Parathyroid adenoma (tissue), 2 donors: ENCODE measurements at regions not wholly inside any gene's neighbourhood (a gene's known extent, or its start where the extent isn't known, plus 50 kb on each side); places are given as distances from the start of the nearest gene placed in this dataset.

Experiments
- H2AFZ ChIP-seq: fragments of 300-600 bp; sonication (generic); one replicate; pipeline ENCODE4 v1.7.0; 2017; ENCODE audit warnings: antibody characterized with exemption, mild to moderate bottlenecking
- H3K27ac ChIP-seq: fragments of 300-600 bp; sonication (generic); one replicate; pipeline ENCODE4 v1.7.0; 2017
- H3K27me3 ChIP-seq: fragments of 300-600 bp; sonication (generic); one replicate; pipeline ENCODE4 v1.7.0; 2017; ENCODE audit warnings: low read length; ENCODE audit not compliant: control insufficient read depth, insufficient read depth
- H3K36me3 ChIP-seq: fragments of 300-600 bp; sonication (generic); one replicate; pipeline ENCODE4 v1.7.0; 2017; ENCODE audit warnings: low read length; ENCODE audit not compliant: control insufficient read depth, insufficient read depth
- H3K4me1 ChIP-seq: fragments of 300-600 bp; sonication (generic); one replicate; pipeline ENCODE4 v1.7.0; 2017; ENCODE audit warnings: control low read depth
- H3K4me2 ChIP-seq: fragments of 300-600 bp; sonication (generic); one replicate; pipeline ENCODE4 v1.7.0; 2017; ENCODE audit warnings: low read length
- H3K4me3 ChIP-seq: fragments of 300-600 bp; sonication (generic); one replicate; pipeline ENCODE4 v1.7.0; 2017; ENCODE audit warnings: low read depth, low read length
- H3K79me2 ChIP-seq: fragments of 300-600 bp; sonication (generic); one replicate; pipeline ENCODE4 v1.7.0; 2017; ENCODE audit warnings: control low read depth
- H3K9ac ChIP-seq: fragments of 300-600 bp; sonication (generic); one replicate; pipeline ENCODE4 v1.7.0; 2017; ENCODE audit warnings: mild to moderate bottlenecking
- H3K9me3 ChIP-seq: fragments of 300-600 bp; sonication (generic); one replicate; pipeline ENCODE4 v1.7.0; 2017; ENCODE audit warnings: low read length; ENCODE audit not compliant: control insufficient read depth
- CTCF ChIP-seq: fragments of 300-600 bp; sonication (generic); IDR thresholded peaks from one replicate; pipeline ENCODE4 v1.7.0; 2017; ENCODE audit warnings: antibody characterized with exemption, mild to moderate bottlenecking
- donor health status: primary hyperparathyroidism.

- Histone ChIP-seq H3K27me3 (no peaks in the 10 kb centered on the region), H3K4me2 (no peak overlapping the region), H3K9me3 (no peaks in the 10 kb centered on the region), H3K4me1 (no peaks in the 10 kb centered on the region), H3K9ac (no peak overlapping the region), H2AFZ (no peak overlapping the region), H3K27ac (no peak overlapping the region), H3K36me3 (no peaks in the 10 kb centered on the region), H3K79me2 (no peaks in the 10 kb centered on the region), H3K4me3 (no peak overlapping the region)
- no peak for TF ChIP-seq CTCF
Measured at GRCh38 chr5:144089401-144090021, 80.9 kb downstream of the YIPF5 start.

- Histone ChIP-seq H3K4me1 (no peaks in the 10 kb centered on the region), H3K79me2 (no peaks in the 10 kb centered on the region), H3K4me3 (no peak overlapping the region), H3K27me3 (no peaks in the 10 kb centered on the region), H2AFZ (no peak overlapping the region), H3K27ac (no peak overlapping the region), H3K36me3 (no peaks in the 10 kb centered on the region), H3K4me2 (no peak overlapping the region), H3K9me3 (no peaks in the 10 kb centered on the region), H3K9ac (no peak overlapping the region)
- TF ChIP-seq CTCF, result no peak
Measured at GRCh38 chr5:144092508-144092907, 78.0 kb downstream of the YIPF5 start.

GRCh38 chr5:144093400-144093799 is 77.1 kb downstream of the YIPF5 start:
- H3K4me2 ChIP-seq, result no peak overlapping the region
- H3K27me3 ChIP-seq, result no peaks in the 10 kb centered on the region
- H3K27ac ChIP-seq, result no peak overlapping the region
- H2AFZ ChIP-seq, result no peak overlapping the region
- no peaks in the 10 kb centered on the region for H3K9me3 ChIP-seq
- H3K36me3 ChIP-seq, result no peaks in the 10 kb centered on the region
- no peak overlapping the region for H3K4me3 ChIP-seq
- H3K9ac ChIP-seq, result no peak overlapping the region
- H3K79me2 ChIP-seq, result no peaks in the 10 kb centered on the region
- H3K4me1 ChIP-seq, result no peaks in the 10 kb centered on the region
- no peak for TF ChIP-seq CTCF

- Histone ChIP-seq H3K4me2 (no peak overlapping the region), H3K9ac (no peak overlapping the region), H2AFZ (no peak overlapping the region), H3K9me3 (no peaks in the 10 kb centered on the region), H3K79me2 (no peaks in the 10 kb centered on the region), H3K4me3 (no peak overlapping the region), H3K36me3 (no peaks in the 10 kb centered on the region), H3K4me1 (no peaks in the 10 kb centered on the region), H3K27ac (no peak overlapping the region), H3K27me3 (no peaks in the 10 kb centered on the region)
- TF ChIP-seq CTCF, result no peak
Measured at GRCh38 chr5:144093868-144094267, 76.6 kb downstream of the YIPF5 start.

- TF ChIP-seq CTCF, result no peak
- no peak overlapping the region for H3K4me2 ChIP-seq
- H3K27me3 ChIP-seq, result no peaks in the 10 kb centered on the region
- no peaks in the 10 kb centered on the region for H3K9me3 ChIP-seq
- no peak overlapping the region for H3K9ac ChIP-seq
- no peak overlapping the region for H3K27ac ChIP-seq
- no peaks in the 10 kb centered on the region for H3K36me3 ChIP-seq
- H3K4me1 ChIP-seq, result no peaks in the 10 kb centered on the region
- H3K4me3 ChIP-seq, result no peak overlapping the region
- no peak overlapping the region for H2AFZ ChIP-seq
- H3K79me2 ChIP-seq, result no peaks in the 10 kb centered on the region
Measured at GRCh38 chr5:144100702-144101101, 69.8 kb downstream of the YIPF5 start.
